H1 (cell line): ENCODE measurements at regions not wholly inside any gene's neighbourhood (a gene's known extent, or its start where the extent isn't known, plus 50 kb on each side); places are given as distances from the start of the nearest gene placed in this dataset.

Experiments
- CTCF ChIA-PET: fragments of 300-600 bp; sonication (Branson Sonifier 250); formaldehyde crosslinking; loops from one replicate; lab custom pipeline; 2021; ENCODE audit not compliant: partially characterized antibody; lab: Charles Lee
- POLR2A ChIA-PET: fragments of 300-600 bp; sonication (Branson Sonifier 250); formaldehyde crosslinking; loops from one replicate; lab custom pipeline; 2021; ENCODE audit warnings: inconsistent platforms; ENCODE audit not compliant: partially characterized antibody; lab: Charles Lee
- DNase-seq, 2 experiments: peaks; one replicate each; pipeline versions ENCODE4 v3.0.0 to v3.0.0-alpha.2; 2010 to 2022; ENCODE audit warnings: low spot score in 2 of 2, low read depth in 1 of 2, mixed read lengths in 1 of 2
- FAIRE-seq: peaks from 2 replicates; lab custom pipeline; 2011; peaks lifted over from hg19 to GRCh38; lab: Jason Lieb, UNC
- H2AFZ ChIP-seq: 2 replicates; pipeline ENCODE4 v1.8.1; 2012; ENCODE audit warnings: low read length, inconsistent platforms
- H2AK5ac ChIP-seq: 2 replicates; pipeline ENCODE4 v1.6.1; 2013; ENCODE audit warnings: low read depth, low read length
- H2BK120ac ChIP-seq: replicated peaks from 2 replicates; pipeline ENCODE3; 2013; ENCODE audit warnings: low read depth, low read length, inconsistent platforms
- H2BK12ac ChIP-seq: 2 replicates; pipeline ENCODE4 v1.6.1; 2013; ENCODE audit warnings: low read depth, low read length
- H2BK15ac ChIP-seq: 2 replicates; pipeline ENCODE4 v1.6.1; 2013; ENCODE audit warnings: low read length
- H2BK20ac ChIP-seq: 2 replicates; pipeline ENCODE4 v1.6.1; 2013; ENCODE audit warnings: low read length
- H2BK5ac ChIP-seq: 2 replicates; pipeline ENCODE4 v1.6.1; 2013; ENCODE audit warnings: low read depth, low read length
- H3K14ac ChIP-seq: 2 replicates; pipeline ENCODE4 v1.6.1; 2013; ENCODE audit warnings: inconsistent platforms; ENCODE audit not compliant: insufficient read length
- H3K18ac ChIP-seq: 2 replicates; pipeline ENCODE4 v1.6.1; 2013; ENCODE audit warnings: low read length; ENCODE audit errors: extremely low read depth
- H3K23ac ChIP-seq: 2 replicates; pipeline ENCODE4 v1.6.1; 2013; ENCODE audit warnings: inconsistent platforms; ENCODE audit not compliant: insufficient read length
- H3K23me2 ChIP-seq: 2 replicates; pipeline ENCODE4 v1.6.1; 2013; ENCODE audit warnings: low read depth, low read length
- H3K27ac ChIP-seq: 2 replicates; pipeline ENCODE4 v1.6.1; 2011; ENCODE audit warnings: low read depth, low read length, inconsistent platforms
- H3K27me3 ChIP-seq, 4 experiments: replicated peaks in 1 of 4; 1 replicate in 1 of 4; 2 replicates in 3 of 4; pipeline versions ENCODE4 v1.6.1 to v1.8.1; 2011 to 2013; ENCODE audit warnings: low read length in 3 of 4, mild to moderate bottlenecking in 3 of 4, inconsistent platforms in 2 of 4, mixed read lengths in 2 of 4, moderate library complexity in 1 of 4; ENCODE audit not compliant: control insufficient read depth in 3 of 4, insufficient read depth in 3 of 4; ENCODE audit errors: extremely low read depth in 1 of 4
- H3K36me3 ChIP-seq, 4 experiments: 2 replicates each; pipeline versions ENCODE4 v1.6.1 to v1.8.1; 2011 to 2013; ENCODE audit warnings: mild to moderate bottlenecking in 4 of 4, low read length in 3 of 4, moderate library complexity in 2 of 4, control low read depth in 1 of 4, inconsistent platforms in 1 of 4; ENCODE audit not compliant: insufficient read depth in 4 of 4, control insufficient read depth in 2 of 4
- H3K4ac ChIP-seq: replicated peaks from 2 replicates; pipeline ENCODE3; 2013; ENCODE audit warnings: low read length, low read depth, mixed read lengths, inconsistent platforms; ENCODE audit not compliant: insufficient read length
- H3K4me1 ChIP-seq, 4 experiments: replicated peaks in 1 of 4; 1 replicate in 1 of 4; 2 replicates in 3 of 4; pipeline versions ENCODE4 v1.6.1 to v1.8.1; 2011 to 2013; ENCODE audit warnings: low read length in 3 of 4, inconsistent platforms in 2 of 4, mixed read lengths in 1 of 4; ENCODE audit not compliant: insufficient read depth in 4 of 4, control insufficient read depth in 3 of 4
- H3K4me2 ChIP-seq, 2 experiments: 2 replicates each; pipeline versions ENCODE4 v1.6.1 to v1.8.1; 2011 to 2013; ENCODE audit warnings: low read depth in 2 of 2, low read length in 2 of 2, control low read depth in 1 of 2, inconsistent platforms in 1 of 2, mild to moderate bottlenecking in 1 of 2; ENCODE audit not compliant: insufficient read depth in 1 of 2
- H3K4me3 ChIP-seq, 4 experiments: fragments of 200-600, 300-600 bp in 1 of 4; sonication (generic), shearing (Covaris generic), sonication (Bioruptor Twin) in 1 of 4; 2 replicates each; pipeline versions ENCODE4 v1.5.1 to v1.8.1; 2011 to 2016; ENCODE audit warnings: low read length in 4 of 4, low read depth in 3 of 4, control low read depth in 2 of 4, inconsistent platforms in 2 of 4, mild to moderate bottlenecking in 2 of 4, mixed read lengths in 1 of 4, moderate library complexity in 1 of 4; ENCODE audit not compliant: insufficient read depth in 2 of 4; ENCODE audit errors: extremely low read depth in 1 of 4
- H3K56ac ChIP-seq: replicated peaks from 2 replicates; pipeline ENCODE3; 2013; ENCODE audit warnings: low read depth, mild to moderate bottlenecking, mixed read lengths, low read length, inconsistent platforms; ENCODE audit not compliant: insufficient read length
- H3K79me1 ChIP-seq: 2 replicates; pipeline ENCODE4 v1.6.1; 2013; ENCODE audit warnings: low read depth, low read length, control low read depth
- H3K79me2 ChIP-seq, 2 experiments: 2 replicates each; pipeline versions ENCODE4 v1.6.1 to v1.8.1; 2012 to 2013; ENCODE audit warnings: low read length in 2 of 2, mild to moderate bottlenecking in 2 of 2, inconsistent platforms in 1 of 2; ENCODE audit not compliant: insufficient read depth in 2 of 2, control insufficient read depth in 1 of 2
- H3K9ac ChIP-seq, 4 experiments: replicated peaks in 1 of 4; 1 replicate in 1 of 4; 2 replicates in 3 of 4; pipeline versions ENCODE4 v1.6.1 to v1.8.1; 2011 to 2013; ENCODE audit warnings: low read depth in 3 of 4, low read length in 3 of 4, control low read depth in 2 of 4, mild to moderate bottlenecking in 2 of 4, moderate library complexity in 2 of 4, inconsistent platforms in 1 of 4; ENCODE audit errors: extremely low read depth in 1 of 4
- H3K9me3 ChIP-seq, 2 experiments: 2 replicates each; pipeline versions ENCODE4 v1.6.1 to v1.8.1; 2012 to 2013; ENCODE audit warnings: mild to moderate bottlenecking in 2 of 2, moderate library complexity in 2 of 2, control low read depth in 1 of 2, inconsistent platforms in 1 of 2, low read depth in 1 of 2, low read length in 1 of 2, mixed read lengths in 1 of 2; ENCODE audit not compliant: insufficient read depth in 2 of 2
- H4K20me1 ChIP-seq, 2 experiments: replicated peaks in 1 of 2; 2 replicates each; pipeline versions ENCODE3 to v1.8.1; 2011 to 2013; ENCODE audit warnings: inconsistent platforms in 2 of 2, low read length in 2 of 2, mild to moderate bottlenecking in 1 of 2; ENCODE audit not compliant: insufficient read depth in 2 of 2, control insufficient read depth in 1 of 2
- H4K5ac ChIP-seq: 2 replicates; pipeline ENCODE4 v1.6.1; 2013; ENCODE audit warnings: low read length, low read depth, mixed read lengths, inconsistent platforms; ENCODE audit not compliant: insufficient read length
- H4K8ac ChIP-seq: 2 replicates; pipeline ENCODE4 v1.8.0; 2013; ENCODE audit warnings: mild to moderate bottlenecking, moderate library complexity, low read length, inconsistent platforms; ENCODE audit not compliant: insufficient read depth; ENCODE audit errors: extremely low read depth
- H4K91ac ChIP-seq: replicated peaks from 2 replicates; pipeline ENCODE3; 2013; ENCODE audit warnings: low read length, mixed read lengths, inconsistent platforms; ENCODE audit not compliant: insufficient read length
- CBX8 ChIP-seq: fragments of 300-800, 300-1000 bp; sonication (generic); IDR thresholded peaks from 2 replicates; pipeline ENCODE4 v1.7.1; 2016; ENCODE audit warnings: low read depth, low read length, borderline replicate concordance
- CREB1 ChIP-seq: IDR thresholded peaks from 2 replicates; pipeline ENCODE4 v1.6.1; 2012; ENCODE audit warnings: inconsistent platforms
- CTCF ChIP-seq, 3 experiments: IDR thresholded peaks; 1 replicate in 2 of 3; 2 replicates in 1 of 3; pipeline versions ENCODE4 v1.5.1 to v1.6.1; 2011; ENCODE audit warnings: low read length in 3 of 3, mild to moderate bottlenecking in 3 of 3, inconsistent platforms in 2 of 3, low read depth in 1 of 3, moderate library complexity in 1 of 3; ENCODE audit not compliant: insufficient read depth in 1 of 3; ENCODE audit errors: control extremely low read depth in 1 of 3
- MAX ChIP-seq: IDR thresholded peaks from 2 replicates; pipeline ENCODE4 v1.6.1; 2012; ENCODE audit warnings: inconsistent platforms
- NRF1 ChIP-seq: IDR thresholded peaks from 2 replicates; pipeline ENCODE4 v1.6.1; 2011; ENCODE audit warnings: mild to moderate bottlenecking, low read depth, low read length, improper control_type of control experiment
- POLR2AphosphoS5 ChIP-seq: IDR thresholded peaks from 2 replicates; pipeline ENCODE4 v1.6.1; 2011; ENCODE audit warnings: low read depth, low read length
- SIRT6 ChIP-seq: IDR thresholded peaks from one replicate; pipeline ENCODE4 v1.7.1; 2012; ENCODE audit warnings: low read length, inconsistent platforms
- SP2 ChIP-seq: IDR thresholded peaks from 2 replicates; pipeline ENCODE4 v1.6.1; 2012; ENCODE audit warnings: mild to moderate bottlenecking, low read length, inconsistent platforms
- SP4 ChIP-seq: IDR thresholded peaks from 2 replicates; pipeline ENCODE4 v1.6.1; 2012; ENCODE audit warnings: low read length, inconsistent platforms
- SRF ChIP-seq: IDR thresholded peaks from 2 replicates; pipeline ENCODE4 v1.6.1; 2011; ENCODE audit warnings: mild to moderate bottlenecking, low read depth, low read length, moderate library complexity
- TAF7 ChIP-seq: optimal IDR thresholded peaks from 2 replicates; pipeline ENCODE3; 2011; ENCODE audit warnings: low read depth, mild to moderate bottlenecking, inconsistent platforms, low read length, moderate library complexity, borderline replicate concordance
- TBP ChIP-seq: IDR thresholded peaks from 2 replicates; pipeline ENCODE4 v1.6.1; 2011; ENCODE audit warnings: low read depth, low read length, improper control_type of control experiment
- YY1 ChIP-seq: IDR thresholded peaks from 2 replicates; pipeline ENCODE4 v1.6.1; 2011; ENCODE audit warnings: low read depth, mild to moderate bottlenecking, low read length
- WGBS, 2 experiments: shearing (Covaris generic) in 1 of 2; methylation state at CpG; one replicate each; pipeline versions ENCODE4 v1.1.6 to v1.1.7; 2013 to 2015; ENCODE audit warnings: low lambda C conversion rate in 2 of 2, mixed read lengths in 2 of 2, inconsistent platforms in 1 of 2, low coverage in 1 of 2, missing lambda C conversion rate in 1 of 2; ENCODE audit not compliant: insufficient replicate concordance in 2 of 2, insufficient coverage in 1 of 2, insufficient read length in 1 of 2; ENCODE audit errors: extremely low coverage in 1 of 2, missing lambda C conversion rate in 1 of 2; 5-methylcytosine and 5-hydroxymethylcytosine counted together

- no peak for TF ChIP-seq SP4
- no peak for TF ChIP-seq TAF7
- no peak for TF ChIP-seq SIRT6
- TF ChIP-seq NRF1, result no peak
- no peak for TF ChIP-seq TBP
- TF ChIP-seq SRF, result no peak
- no peak for TF ChIP-seq POLR2AphosphoS5
- TF ChIP-seq MAX, result no peak
- no peak for TF ChIP-seq CBX8
- TF ChIP-seq YY1, result no peak
- TF ChIP-seq CREB1, result no peak
- TF ChIP-seq CTCF (IDR thresholded peaks at IDR 0.05; ENCODE audit: control extremely low read depth in 1 of 3, insufficient read depth in 1 of 3, low read depth in 1 of 3, low read length in 3 of 3), result no peak
- TF ChIP-seq SP2, result no peak
- Histone ChIP-seq H2BK20ac (no peak overlapping the region), H3K27me3 (peaks cover 0 to 2% (median 0%) of the 10 kb centered on the region in 4 experiments; a peak in 1 of 7 replicates), H4K20me1 (peaks cover 29 to 36% of the 10 kb centered on the region in 2 experiments), H2BK5ac (no peak overlapping the region; the same call in 1 of the 2 replicates), H4K8ac (no peak overlapping the region), H3K4me2 (no peak overlapping the region), H2BK12ac (no peak overlapping the region), H3K4ac (no peak overlapping the region), H3K18ac (no peak overlapping the region), H3K14ac (no peak overlapping the region), H3K9me3 (no peaks in the 10 kb centered on the region), H4K5ac (no peak overlapping the region), H3K4me1 (peaks cover 5 to 51% (median 27%) of the 10 kb centered on the region in 4 experiments), H2BK120ac (no peak overlapping the region), H2AFZ (no peak overlapping the region), H3K36me3 (no peaks in the 10 kb centered on the region), H3K9ac (no peak overlapping the region), H2BK15ac (no peak overlapping the region), H2AK5ac (no peak overlapping the region), H3K79me2 (peaks cover 0 to 39% of the 10 kb centered on the region in 2 experiments; a peak in 1 of 4 replicates), H3K27ac (no peak overlapping the region), H3K4me3 (no peak overlapping the region), H4K91ac (no peak overlapping the region), H3K23me2 (no peaks in the 10 kb centered on the region), H3K79me1 (peaks cover 20% of the 10 kb centered on the region), H3K23ac (no peak overlapping the region), H3K56ac (no peak overlapping the region)
- ChIA-PET POLR2A (interaction anchor here (0.6 to 1.3 kb wide), 2 partner anchors 10 to 111 kb away, joined by 3 read pairs; no protein-coding TSS in a partner anchor), CTCF (interaction anchor here (1.1 to 13.2 kb wide), 4 partner anchors 9 to 36 kb away, joined by 3 to 158 read pairs (median 50); no protein-coding TSS in a partner anchor)
- 92% methylated on average over 9 of the region's 9 CpGs; no CpG with 5 or more reads in 1 of the 2 experiments for WGBS, 2 experiments
- DNase-seq (no peak), FAIRE-seq (no peak)
Measured at GRCh38 chr2:120863146-120863545, 127.5 kb downstream of the GLI2 start.
